Muscle of arm (tissue), 1 donor: ENCODE measurements at regions not wholly inside any gene's neighbourhood (a gene's known extent, or its start where the extent isn't known, plus 50 kb on each side); places are given as distances from the start of the nearest gene placed in this dataset.
"Not testable (repeated sequence)": the region's sequence is repeated elsewhere in the genome, so short reads cannot be mapped to it uniquely, and the experiment has no call there.

Experiments used
- DNase-seq: peaks from one replicate; pipeline ENCODE4 v3.0.0-alpha.2; 2013

GRCh38 chr16:52309446-52310416, 237.2 kb downstream of the TOX3 start:
- DNase-seq = no peak

DNA sequence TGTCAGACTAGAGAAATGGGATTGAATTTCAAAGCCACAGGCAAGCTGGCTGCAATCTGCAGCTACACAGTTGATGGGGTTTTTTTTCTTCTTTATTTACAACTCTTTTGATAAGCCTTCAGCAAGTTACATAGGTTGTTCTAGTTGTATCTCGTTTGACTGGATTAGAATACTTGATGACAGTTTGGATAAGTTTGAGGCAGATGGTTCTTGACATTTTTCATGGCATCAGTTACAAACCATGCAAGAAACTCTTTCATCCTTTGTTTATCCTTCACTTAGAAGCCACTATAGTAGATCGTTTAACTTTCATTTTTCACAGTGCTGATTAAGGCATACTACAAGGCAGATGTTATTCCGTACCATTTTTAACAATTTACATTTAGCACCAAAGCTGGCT, 238.9 kb downstream of the TOX3 start:
- no peak for DNase-seq

DNA sequence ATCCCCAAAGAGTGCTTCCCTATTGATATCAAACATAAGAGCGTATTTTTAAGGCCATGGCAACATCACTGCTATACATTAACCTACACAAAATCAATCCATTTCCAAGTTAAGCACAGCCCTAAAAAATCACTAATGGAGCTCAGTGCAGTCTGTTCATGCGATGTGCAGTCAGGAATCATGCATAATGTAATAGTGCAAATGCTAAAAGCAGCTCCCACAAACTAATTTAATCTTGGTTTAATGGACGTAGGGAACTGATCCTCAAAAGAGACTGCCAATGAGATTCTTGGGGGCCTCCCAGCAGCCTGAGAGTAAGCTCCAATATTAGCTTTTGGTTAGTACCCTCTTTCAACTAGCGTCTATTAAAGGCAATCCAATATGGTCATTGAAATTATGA, 245.9 kb downstream of the TOX3 start:
- DNase-seq = no peak

GRCh38 chr16:52298769-52299168, 248.2 kb downstream of the TOX3 start:
- DNase-seq = no peak

DNA sequence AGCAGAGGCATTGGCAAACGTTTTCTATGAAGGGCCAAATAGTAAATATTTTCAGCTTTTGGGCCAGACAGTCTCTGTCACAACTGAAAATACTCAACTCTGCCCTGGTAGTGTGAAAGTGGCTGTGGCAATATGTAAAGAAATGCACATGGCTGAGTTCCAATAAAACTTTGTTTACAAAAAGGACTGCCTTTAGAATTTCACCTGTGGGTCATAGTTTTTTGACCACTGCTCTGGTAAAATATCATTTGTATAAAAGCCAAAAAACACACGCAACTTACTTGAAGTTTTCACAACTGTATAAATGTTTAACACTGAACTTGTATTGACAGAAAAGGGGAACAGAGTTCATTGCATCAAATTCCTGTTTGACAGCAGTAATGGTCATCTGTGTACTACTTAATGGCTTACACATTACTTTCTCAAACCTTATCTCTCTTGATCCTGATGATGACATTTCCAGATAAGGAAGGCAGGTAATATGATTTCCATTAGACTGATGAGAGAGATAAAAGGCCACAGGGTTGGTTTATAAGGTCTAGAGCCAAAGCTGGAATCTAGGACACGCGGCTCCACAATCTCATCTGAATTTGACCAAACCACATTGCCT, 250.1 kb downstream of the TOX3 start:
- not testable (repeated sequence) for DNase-seq

GRCh38 chr16:52296076-52296475, 250.9 kb downstream of the TOX3 start:
- no peak for DNase-seq

DNA sequence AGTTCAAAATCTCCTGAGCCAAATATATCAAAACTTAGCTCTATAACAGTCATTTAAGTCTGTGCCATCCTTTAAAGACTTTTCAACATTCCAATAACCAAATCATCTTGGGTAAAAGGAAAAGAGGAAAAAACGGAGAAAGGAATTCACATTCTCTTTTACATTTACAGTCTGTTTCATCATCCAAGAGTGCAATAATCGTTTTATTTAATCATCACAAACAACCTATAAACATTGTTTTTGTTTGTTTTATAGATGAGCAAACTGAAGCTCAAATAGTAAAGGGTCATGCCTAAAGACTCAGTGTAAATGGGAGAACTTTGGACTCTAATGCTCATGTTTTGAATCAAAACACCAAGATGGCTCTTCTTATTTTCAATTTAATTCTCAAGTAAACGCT, 252.3 kb downstream of the TOX3 start:
- DNase-seq = no peak

- DNase-seq = no peak
Measured at GRCh38 chr16:52293204-52293603, 253.7 kb downstream of the TOX3 start.

GRCh38 chr16:52283584-52284375, 263.2 kb downstream of the TOX3 start:
- no peak for DNase-seq

DNA sequence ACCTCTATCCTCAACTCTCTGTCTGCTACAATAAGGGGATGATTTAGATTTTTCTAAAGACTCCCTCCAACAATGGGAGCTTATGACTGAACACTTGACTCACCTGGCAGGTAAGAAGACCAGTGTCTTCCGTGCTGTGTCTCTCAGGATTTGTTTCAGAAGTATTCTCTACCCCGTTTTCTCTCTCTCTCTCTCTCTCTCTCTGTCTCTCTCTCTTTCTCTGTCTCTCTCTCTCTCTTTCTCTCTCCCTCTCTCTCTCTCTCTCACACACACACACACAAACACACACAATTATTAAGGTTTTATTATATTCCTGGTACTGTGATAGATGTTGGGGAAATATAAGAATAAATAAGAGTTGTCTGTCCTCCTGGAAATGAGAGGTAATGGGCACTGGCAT, 263.9 kb downstream of the TOX3 start:
- no peak for DNase-seq

DNA sequence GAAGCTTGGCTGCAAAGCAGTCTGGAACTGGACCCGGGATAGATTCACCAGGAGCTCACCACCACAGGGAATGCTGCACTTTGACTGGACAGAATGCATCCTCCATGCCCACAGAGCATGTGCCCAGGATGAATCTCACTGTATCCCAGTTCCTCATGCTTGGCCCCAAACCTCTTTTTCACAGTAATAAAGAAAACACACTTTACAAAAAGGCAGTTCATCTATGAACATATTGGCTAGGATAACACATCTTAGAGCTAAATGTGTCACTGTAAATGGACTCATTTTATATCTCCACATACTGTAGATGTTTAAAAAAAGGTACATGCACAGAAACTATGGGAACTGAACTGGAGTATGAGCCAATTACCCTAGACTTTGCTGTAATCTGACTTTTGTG, 266.9 kb downstream of the TOX3 start:
- no peak for DNase-seq

GRCh38 chr16:52271088-52271750, 275.7 kb downstream of the TOX3 start:
- DNase-seq = no peak

- DNase-seq = no peak
Measured at GRCh38 chr16:52265446-52265861, 281.5 kb downstream of the TOX3 start.

GRCh38 chr16:52257534-52257933, 289.4 kb downstream of the TOX3 start:
- DNase-seq = no peak

DNA sequence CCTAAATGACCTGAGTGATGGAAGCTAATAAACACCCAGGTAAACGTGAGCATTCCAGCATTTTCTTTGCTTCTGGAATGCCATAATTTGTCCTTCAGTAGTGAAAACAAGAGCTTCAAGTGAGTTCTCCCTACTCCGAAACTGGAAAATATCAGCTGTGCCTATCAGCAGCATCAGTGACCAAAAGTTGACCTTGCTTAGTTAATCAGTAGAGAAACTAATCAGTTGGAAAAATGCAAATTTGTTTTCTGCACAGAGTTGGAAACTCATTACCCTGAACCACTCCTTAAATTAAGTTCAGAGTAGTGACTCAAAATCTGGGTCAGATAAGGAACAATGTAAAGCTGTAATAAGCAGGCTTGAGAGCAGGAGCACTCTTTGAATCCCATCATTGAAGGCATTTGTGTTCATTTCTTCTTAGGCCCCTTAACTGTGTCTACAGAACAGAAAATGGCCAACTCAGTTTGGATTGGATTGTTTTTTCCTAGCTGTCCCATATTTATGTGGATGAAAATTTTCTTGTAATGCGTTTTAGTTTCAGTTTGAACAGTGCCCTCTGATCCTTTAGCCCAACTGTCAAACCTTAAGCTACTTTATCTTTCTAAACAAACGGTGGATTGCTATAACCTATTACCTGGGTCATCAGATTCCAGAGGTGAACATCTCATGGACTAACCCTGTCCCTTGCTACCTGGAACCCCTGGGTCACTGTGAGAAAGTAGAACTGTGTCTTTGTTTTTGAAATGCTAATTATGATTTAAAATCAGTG, 290.4 kb downstream of the TOX3 start:
- DNase-seq = no peak

DNA sequence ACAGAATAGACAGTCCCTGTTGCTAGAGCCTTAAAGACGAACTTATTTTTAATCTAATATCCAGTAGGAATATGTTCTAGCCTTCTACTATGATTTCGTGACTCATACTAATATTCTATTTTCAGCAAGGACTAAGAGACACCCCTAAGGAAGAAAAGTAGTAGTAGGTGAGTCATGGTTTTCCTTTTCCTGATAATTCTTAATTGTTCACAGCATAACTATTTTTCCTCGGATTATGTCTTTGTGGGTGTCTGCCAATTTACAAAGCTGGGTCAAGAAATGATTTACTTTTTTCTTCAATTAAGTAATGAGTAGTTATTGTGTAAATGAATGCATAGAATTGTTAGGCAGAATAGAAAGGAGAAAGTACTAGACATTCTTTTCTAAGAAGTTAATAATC, 292.2 kb downstream of the TOX3 start:
- no peak for DNase-seq

GRCh38 chr16:52252680-52253079, 294.3 kb downstream of the TOX3 start:
- no peak for DNase-seq

- DNase-seq = no peak
Measured at GRCh38 chr16:52251495-52251894, 295.4 kb downstream of the TOX3 start.

DNA sequence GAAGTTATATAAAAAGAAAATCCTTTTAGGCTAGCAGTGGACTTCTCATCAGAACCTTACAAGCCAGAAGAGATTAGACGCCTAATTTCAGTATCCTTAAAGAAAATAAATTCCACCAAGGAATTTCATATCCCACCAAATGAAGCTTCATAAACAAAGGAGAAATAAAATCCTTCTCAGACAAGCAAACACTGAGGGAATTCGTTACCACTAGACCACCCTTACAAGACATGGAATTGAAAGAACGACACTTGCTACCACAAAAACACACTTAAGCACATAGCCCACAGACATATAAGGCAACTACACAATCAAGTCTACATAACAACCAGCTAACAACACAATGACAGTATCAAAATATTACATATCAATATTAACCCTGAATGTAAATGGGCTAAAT, 299.2 kb downstream of the TOX3 start:
- DNase-seq = no peak

- DNase-seq = no peak
Measured at GRCh38 chr16:52238710-52239109, 308.2 kb downstream of the TOX3 start.

GRCh38 chr16:52237823-52238222, 309.1 kb downstream of the TOX3 start:
- no peak for DNase-seq
